ENCODE measurements at regions not wholly inside any gene's neighbourhood (a gene's known extent, or its start where the extent isn't known, plus 50 kb on each side); places are given as distances from the start of the nearest gene placed in this dataset.

GRCh38 chr12:107365703-107366102, 272.4 kb upstream of the CRY1 start:
- WGBS, 2 donors: 58 to 63% methylated on average over 3 of the region's 3 CpGs
- no peak for TF ChIP-seq POLR2A (IDR thresholded peaks at IDR 0.05)
- TF ChIP-seq, protein P1, sequence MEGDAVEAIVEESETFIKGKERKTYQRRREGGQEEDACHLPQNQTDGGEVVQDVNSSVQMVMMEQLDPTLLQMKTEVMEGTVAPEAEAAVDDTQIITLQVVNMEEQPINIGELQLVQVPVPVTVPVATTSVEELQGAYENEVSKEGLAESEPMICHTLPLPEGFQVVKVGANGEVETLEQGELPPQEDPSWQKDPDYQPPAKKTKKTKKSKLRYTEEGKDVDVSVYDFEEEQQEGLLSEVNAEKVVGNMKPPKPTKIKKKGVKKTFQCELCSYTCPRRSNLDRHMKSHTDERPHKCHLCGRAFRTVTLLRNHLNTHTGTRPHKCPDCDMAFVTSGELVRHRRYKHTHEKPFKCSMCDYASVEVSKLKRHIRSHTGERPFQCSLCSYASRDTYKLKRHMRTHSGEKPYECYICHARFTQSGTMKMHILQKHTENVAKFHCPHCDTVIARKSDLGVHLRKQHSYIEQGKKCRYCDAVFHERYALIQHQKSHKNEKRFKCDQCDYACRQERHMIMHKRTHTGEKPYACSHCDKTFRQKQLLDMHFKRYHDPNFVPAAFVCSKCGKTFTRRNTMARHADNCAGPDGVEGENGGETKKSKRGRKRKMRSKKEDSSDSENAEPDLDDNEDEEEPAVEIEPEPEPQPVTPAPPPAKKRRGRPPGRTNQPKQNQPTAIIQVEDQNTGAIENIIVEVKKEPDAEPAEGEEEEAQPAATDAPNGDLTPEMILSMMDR (IDR thresholded peaks at IDR 0.05): no peak
- no peak overlapping the region for H3K27ac ChIP-seq

GRCh38 chr12:107366322-107366721, 273.0 kb upstream of the CRY1 start:
- ATAC-seq (no peak), DNase-seq (no peak)
- intact Hi-C loops (cut with DNase I): no loop called here
- TF ChIP-seq, protein P1 (IDR thresholded peaks at IDR 0.05): no peak
- TF ChIP-seq POLR2A (IDR thresholded peaks at IDR 0.05): no peak
- H3K9me3 ChIP-seq: no peaks in the 10 kb centered on the region
- H3K4me3 ChIP-seq: no peak overlapping the region
- H3K4me1 ChIP-seq: no peaks in the 10 kb centered on the region
- WGBS, 2 donors: 78 to 92% methylated on average over 2 of the region's 2 CpGs
- H3K27me3 ChIP-seq: no peaks in the 10 kb centered on the region
- no peak overlapping the region for H3K27ac ChIP-seq
- H3K36me3 ChIP-seq (replicated peaks in 1 of 2; ENCODE audit: insufficient read depth in 1 of 2, low read depth in 2 of 2): no peaks in the 10 kb centered on the region

More at GRCh38 chr12:107365703-107366102, 272.4 kb upstream of the CRY1 start:
- H3K9me3 ChIP-seq: no peaks in the 10 kb centered on the region
- H3K27me3 ChIP-seq: no peaks in the 10 kb centered on the region
- no peak for ATAC-seq
- H3K36me3 ChIP-seq (replicated peaks in 1 of 2; ENCODE audit: insufficient read depth in 1 of 2, low read depth in 2 of 2): no peaks in the 10 kb centered on the region
- no peak for DNase-seq
- H3K4me3 ChIP-seq: no peak overlapping the region
- intact Hi-C loops (cut with DNase I): no loop called here
- H3K4me1 ChIP-seq: no peaks in the 10 kb centered on the region

GRCh38 chr12:107368586-107368985, 275.2 kb upstream of the CRY1 start:
- Histone ChIP-seq H3K27ac (no peak overlapping the region), H3K4me3 (no peak overlapping the region), H3K36me3 (replicated peaks in 1 of 2; ENCODE audit: insufficient read depth in 1 of 2, low read depth in 2 of 2) (no peaks in the 10 kb centered on the region), H3K9me3 (no peaks in the 10 kb centered on the region), H3K27me3 (no peaks in the 10 kb centered on the region), H3K4me1 (no peaks in the 10 kb centered on the region)
- intact Hi-C loops (cut with DNase I): no loop called here
- 56 to 71% methylated on average over 5 of the region's 5 CpGs for WGBS, 2 donors
- DNase-seq: no peak
- TF ChIP-seq, protein P1 (IDR thresholded peaks at IDR 0.05): no peak
- no peak for TF ChIP-seq POLR2A (IDR thresholded peaks at IDR 0.05)
- no peak for ATAC-seq

GRCh38 chr12:107369006-107369405, 275.7 kb upstream of the CRY1 start:
- TF ChIP-seq, protein P1 (IDR thresholded peaks at IDR 0.05): no peak
- TF ChIP-seq POLR2A (IDR thresholded peaks at IDR 0.05): no peak
- intact Hi-C loops (cut with DNase I): no loop called here
- DNase-seq: no peak
- WGBS, 2 donors: 42 to 49% methylated on average over 2 of the region's 2 CpGs
- Histone ChIP-seq H3K27ac (no peak overlapping the region), H3K36me3 (replicated peaks in 1 of 2; ENCODE audit: insufficient read depth in 1 of 2, low read depth in 2 of 2) (no peaks in the 10 kb centered on the region), H3K4me3 (no peak overlapping the region), H3K4me1 (no peaks in the 10 kb centered on the region), H3K9me3 (no peaks in the 10 kb centered on the region), H3K27me3 (no peaks in the 10 kb centered on the region)
- ATAC-seq: no peak

- H3K4me1 ChIP-seq: no peaks in the 10 kb centered on the region
- 68% methylated on average over 4 of the region's 4 CpGs for WGBS, 2 donors
- H3K27me3 ChIP-seq: no peaks in the 10 kb centered on the region
- H3K36me3 ChIP-seq (replicated peaks in 1 of 2; ENCODE audit: insufficient read depth in 1 of 2, low read depth in 2 of 2): no peaks in the 10 kb centered on the region
- ATAC-seq: no peak
- H3K27ac ChIP-seq: no peak overlapping the region
- H3K4me3 ChIP-seq: no peak overlapping the region
- intact Hi-C loops (cut with DNase I): no loop called here
- no peaks in the 10 kb centered on the region for H3K9me3 ChIP-seq
- no peak for DNase-seq
- no peak for TF ChIP-seq POLR2A (IDR thresholded peaks at IDR 0.05)
- TF ChIP-seq, protein P1 (IDR thresholded peaks at IDR 0.05): no peak
These were observed 276.3 kb upstream of the CRY1 start for GRCh38 chr12:107369679-107370078.

Data from body of pancreas (tissue), 4 donors.